ENCODE measurements at regions not wholly inside any gene's neighbourhood (a gene's known extent, or its start where the extent isn't known, plus 50 kb on each side); places are given as distances from the start of the nearest gene placed in this dataset.

- TF ChIP-seq ZFX (IDR thresholded peaks at IDR 0.05; ENCODE audit: borderline replicate concordance), result no peak
- TF ChIP-seq, protein P1, sequence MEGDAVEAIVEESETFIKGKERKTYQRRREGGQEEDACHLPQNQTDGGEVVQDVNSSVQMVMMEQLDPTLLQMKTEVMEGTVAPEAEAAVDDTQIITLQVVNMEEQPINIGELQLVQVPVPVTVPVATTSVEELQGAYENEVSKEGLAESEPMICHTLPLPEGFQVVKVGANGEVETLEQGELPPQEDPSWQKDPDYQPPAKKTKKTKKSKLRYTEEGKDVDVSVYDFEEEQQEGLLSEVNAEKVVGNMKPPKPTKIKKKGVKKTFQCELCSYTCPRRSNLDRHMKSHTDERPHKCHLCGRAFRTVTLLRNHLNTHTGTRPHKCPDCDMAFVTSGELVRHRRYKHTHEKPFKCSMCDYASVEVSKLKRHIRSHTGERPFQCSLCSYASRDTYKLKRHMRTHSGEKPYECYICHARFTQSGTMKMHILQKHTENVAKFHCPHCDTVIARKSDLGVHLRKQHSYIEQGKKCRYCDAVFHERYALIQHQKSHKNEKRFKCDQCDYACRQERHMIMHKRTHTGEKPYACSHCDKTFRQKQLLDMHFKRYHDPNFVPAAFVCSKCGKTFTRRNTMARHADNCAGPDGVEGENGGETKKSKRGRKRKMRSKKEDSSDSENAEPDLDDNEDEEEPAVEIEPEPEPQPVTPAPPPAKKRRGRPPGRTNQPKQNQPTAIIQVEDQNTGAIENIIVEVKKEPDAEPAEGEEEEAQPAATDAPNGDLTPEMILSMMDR (IDR thresholded peaks at IDR 0.05), result no peak
- H3K27ac ChIP-seq, result no peak overlapping the region
These were observed 203.1 kb downstream of the FBXO8 start for GRCh38 chr4:174080361-174080760.

DNA sequence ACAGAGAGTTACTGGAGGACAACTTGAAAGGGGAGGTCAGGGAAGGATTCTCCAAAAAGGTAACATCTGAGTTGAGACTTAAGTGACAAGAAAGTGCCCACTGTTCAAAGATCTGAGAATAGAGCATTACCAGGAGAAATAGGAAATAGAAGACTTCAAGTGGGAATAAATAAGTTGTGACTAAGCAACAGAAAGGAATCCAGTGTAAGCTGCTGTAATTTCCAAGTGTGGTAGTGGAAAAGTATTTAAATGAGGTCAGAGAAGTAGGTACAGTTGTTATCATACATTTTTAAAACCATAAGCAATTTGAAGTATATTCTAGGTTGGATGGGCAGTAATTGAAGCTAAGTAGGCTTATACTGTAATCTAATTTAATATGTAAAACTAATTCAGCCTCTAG lies 211.9 kb downstream of the FBXO8 start:
- no peak overlapping the region for H3K27ac ChIP-seq
- TF ChIP-seq, protein P1 (IDR thresholded peaks at IDR 0.05), result no peak
- TF ChIP-seq ZFX (IDR thresholded peaks at IDR 0.05; ENCODE audit: borderline replicate concordance), result no peak

DNA sequence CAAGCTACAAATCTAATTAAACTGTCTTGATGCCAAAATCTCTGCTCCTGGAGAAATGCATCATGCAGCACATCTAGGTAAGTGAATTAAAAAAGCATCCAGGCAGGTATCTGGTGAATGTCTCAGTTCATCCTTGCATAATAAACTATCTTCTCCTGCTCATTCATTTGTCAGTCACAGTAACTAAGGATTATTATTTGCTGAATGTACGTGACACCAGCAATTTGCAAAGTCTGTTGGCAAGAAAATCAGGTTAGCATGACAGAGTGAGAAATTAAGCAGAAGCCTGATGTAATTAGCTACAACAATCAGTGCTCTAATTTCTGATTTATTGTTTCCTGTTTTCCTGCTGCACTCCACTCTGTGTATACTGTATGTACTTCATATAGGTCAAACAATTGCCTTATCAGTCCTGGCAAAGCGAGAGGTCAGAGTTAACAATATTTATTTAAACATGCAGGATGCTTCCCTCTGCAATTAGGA lies 213.6 kb downstream of the FBXO8 start:
- TF ChIP-seq ZFX (IDR thresholded peaks at IDR 0.05; ENCODE audit: borderline replicate concordance), result no peak
- TF ChIP-seq, protein P1 (IDR thresholded peaks at IDR 0.05), result no peak
- no peak overlapping the region for H3K27ac ChIP-seq

DNA sequence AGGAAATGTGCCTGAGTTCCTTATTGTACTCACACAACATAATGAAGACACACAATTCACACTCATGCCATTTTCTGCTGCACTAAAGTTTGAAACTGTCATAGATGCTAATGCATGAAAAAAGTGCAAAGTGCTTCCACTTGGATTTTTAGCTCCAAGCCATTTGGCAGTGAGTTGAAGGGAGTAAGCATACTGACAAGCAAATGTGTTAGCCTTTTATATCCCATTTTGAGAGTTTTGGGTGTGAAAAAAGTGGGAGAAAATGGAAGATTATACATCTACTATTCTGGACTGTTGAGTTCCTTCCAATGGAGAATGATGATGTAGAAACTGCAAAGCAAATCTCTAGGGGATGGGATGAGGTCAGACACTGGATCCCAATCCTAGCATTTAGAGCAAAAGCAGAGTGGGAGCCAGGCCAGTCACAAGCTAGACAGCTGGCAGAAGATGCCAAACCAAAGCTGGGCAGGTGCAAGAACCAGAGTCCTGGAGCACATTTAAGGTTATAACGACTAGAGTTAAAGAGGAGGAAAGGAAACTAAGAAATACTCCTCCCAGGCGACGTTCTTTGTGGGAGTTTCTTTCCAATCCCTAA lies 216.8 kb downstream of the FBXO8 start:
- TF ChIP-seq, protein P1 (IDR thresholded peaks at IDR 0.05), result no peak
- no peak for TF ChIP-seq ZFX (IDR thresholded peaks at IDR 0.05; ENCODE audit: borderline replicate concordance)
- no peak overlapping the region for H3K27ac ChIP-seq

- no peak for TF ChIP-seq ZFX (IDR thresholded peaks at IDR 0.05; ENCODE audit: borderline replicate concordance)
- TF ChIP-seq, protein P1 (IDR thresholded peaks at IDR 0.05), result no peak
- H3K27ac ChIP-seq, result no peak overlapping the region
These were observed 220.6 kb downstream of the FBXO8 start for GRCh38 chr4:174062831-174063230.

DNA sequence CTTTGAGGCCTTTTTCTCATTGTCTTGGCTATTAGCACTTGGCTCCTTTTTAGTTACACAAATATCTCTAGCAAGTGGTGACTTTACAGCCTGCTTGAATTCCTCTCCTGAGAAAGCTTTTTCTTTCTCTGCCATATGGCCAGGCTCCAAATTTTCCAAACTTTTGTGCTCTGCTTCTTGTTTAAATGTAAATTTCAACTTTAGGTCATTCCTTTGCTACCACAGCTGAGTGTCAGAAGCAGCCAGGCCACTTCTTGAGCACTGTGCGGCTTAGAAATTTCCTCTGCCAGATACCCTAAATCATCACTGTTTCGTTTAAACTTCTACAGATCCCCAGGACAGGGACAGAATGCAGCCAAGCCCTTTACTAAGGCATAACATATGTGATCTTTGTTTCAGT lies 222.4 kb downstream of the FBXO8 start:
- TF ChIP-seq, protein P1 (IDR thresholded peaks at IDR 0.05), result no peak
- TF ChIP-seq ZFX (IDR thresholded peaks at IDR 0.05; ENCODE audit: borderline replicate concordance), result no peak
- no peak overlapping the region for H3K27ac ChIP-seq

DNA sequence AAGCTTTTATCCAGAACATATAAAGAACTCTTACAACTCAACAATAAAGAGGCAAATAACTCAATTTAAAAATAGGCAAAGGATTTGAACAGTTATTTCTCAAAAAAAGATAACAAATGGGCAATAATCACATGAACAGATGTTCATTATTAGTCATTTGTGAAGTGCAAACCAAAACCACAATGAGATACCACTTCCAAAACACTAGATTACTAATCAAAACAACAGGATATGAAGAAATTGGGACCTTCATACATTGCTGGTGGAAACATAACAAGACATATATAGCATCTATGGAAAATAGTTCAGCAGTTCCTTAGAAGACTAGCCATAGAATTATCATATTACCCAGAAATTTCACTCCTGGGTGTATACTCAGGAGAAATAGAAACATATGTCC lies 224.6 kb downstream of the FBXO8 start:
- H3K27ac ChIP-seq, result no peak overlapping the region
- TF ChIP-seq, protein P1 (IDR thresholded peaks at IDR 0.05), result no peak
- TF ChIP-seq ZFX (IDR thresholded peaks at IDR 0.05; ENCODE audit: borderline replicate concordance), result no peak

Data from 22Rv1 (cell line).